Mucosa of descending colon (tissue), 3 donors: ENCODE measurements at regions not wholly inside any gene's neighbourhood (a gene's known extent, or its start where the extent isn't known, plus 50 kb on each side); places are given as distances from the start of the nearest gene placed in this dataset.

Experiments
- ATAC-seq: fragments of 200-7000 bp; cut with Tn5 transposase; one replicate; pipeline ENCODE4 v1.9.1; 2020; ENCODE audit warnings: mild to moderate bottlenecking, moderate library complexity
- DNase-seq, 3 donors: peaks; one replicate each; pipeline ENCODE4 v3.0.0-alpha.2; 2020
- H3K36me3 ChIP-seq: fragments of 200-600 bp; one replicate; pipeline ENCODE4 v1.8.0; 2021; ENCODE audit warnings: low read depth, mild to moderate bottlenecking
- H3K4me1 ChIP-seq: fragments of 200-600 bp; one replicate; pipeline ENCODE4 v1.8.0; 2021; ENCODE audit warnings: low read depth, mild to moderate bottlenecking
- H3K4me3 ChIP-seq: fragments of 200-600 bp; one replicate; pipeline ENCODE4 v1.8.0; 2021; ENCODE audit warnings: mild to moderate bottlenecking
- H3K9me3 ChIP-seq: fragments of 200-600 bp; one replicate; pipeline ENCODE4 v1.8.0; 2021; ENCODE audit warnings: mild to moderate bottlenecking
- CTCF ChIP-seq: fragments of 200-600 bp; IDR thresholded peaks from one replicate; pipeline ENCODE4 v1.8.0; 2022; ENCODE audit warnings: antibody characterized with exemption, mild to moderate bottlenecking
- intact Hi-C, 2 donors: fragments of 100-400 bp; cut with DNase I in 1 of 2; cut with micrococcal nuclease in 1 of 2; formaldehyde crosslinking; loops; one replicate each; pipeline versions ENCODE4 v1.11.0 to v1.11.1; 2022; cut with DNase I, micrococcal nuclease
- donor health status: DM: no; HTN: no; CAD: no; lungs with moderate emphysema.
- donor health status: DM: no; HTN: no; CAD: no.
- donor health status: DM: no; HTN: yes; CAD: no.

DNA sequence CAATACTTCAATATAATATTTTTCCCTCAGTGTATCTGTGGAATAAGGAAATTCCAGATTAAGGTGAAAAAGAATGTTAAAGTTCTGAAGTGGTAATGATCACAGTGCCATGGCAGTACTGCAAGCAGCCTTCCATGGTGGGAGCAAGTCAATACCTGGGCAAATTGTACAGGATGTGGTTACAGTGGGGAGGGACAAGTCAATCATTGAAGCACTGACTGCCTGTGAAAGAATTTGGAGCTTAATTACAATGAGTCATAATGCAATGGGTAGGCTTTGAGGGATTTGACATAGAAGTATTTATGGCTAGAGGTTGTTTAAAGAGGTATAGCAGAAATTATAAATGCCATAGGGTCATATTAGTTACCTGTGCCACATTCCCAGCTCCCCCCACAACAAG is 786.5 kb upstream of the ACO1 start:
- Histone ChIP-seq H3K9me3 (no peaks in the 10 kb centered on the region), H3K4me1 (no peaks in the 10 kb centered on the region), H3K4me3 (no peak overlapping the region), H3K36me3 (no peaks in the 10 kb centered on the region)
- TF ChIP-seq CTCF = no peak
- ATAC-seq = peak; percentile 31
- no peak for DNase-seq
- intact Hi-C loops = no loop called here

DNA sequence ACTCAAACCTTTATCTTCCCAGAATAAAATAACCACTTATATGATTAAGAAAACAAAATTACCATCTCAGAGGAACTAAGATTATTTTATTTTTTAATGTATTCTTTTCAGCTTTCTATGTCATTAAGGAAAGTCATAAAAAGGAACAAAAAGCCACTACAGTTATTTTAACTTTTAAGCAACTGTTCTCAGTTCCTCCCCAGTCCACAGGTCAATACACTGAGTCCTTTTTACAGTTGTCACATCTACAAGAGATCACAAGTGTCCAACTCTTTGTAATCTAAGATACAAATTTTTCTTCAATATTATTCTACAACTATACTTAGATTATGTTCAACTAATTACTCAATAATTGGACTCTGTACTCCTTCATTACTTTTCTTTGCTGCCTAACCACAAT is 782.8 kb upstream of the ACO1 start:
- TF ChIP-seq CTCF = no peak
- Histone ChIP-seq H3K36me3 (no peaks in the 10 kb centered on the region), H3K9me3 (no peaks in the 10 kb centered on the region), H3K4me3 (no peak overlapping the region), H3K4me1 (no peaks in the 10 kb centered on the region)
- ATAC-seq (no peak), DNase-seq (no peak)
- intact Hi-C loops = no loop called here

DNA sequence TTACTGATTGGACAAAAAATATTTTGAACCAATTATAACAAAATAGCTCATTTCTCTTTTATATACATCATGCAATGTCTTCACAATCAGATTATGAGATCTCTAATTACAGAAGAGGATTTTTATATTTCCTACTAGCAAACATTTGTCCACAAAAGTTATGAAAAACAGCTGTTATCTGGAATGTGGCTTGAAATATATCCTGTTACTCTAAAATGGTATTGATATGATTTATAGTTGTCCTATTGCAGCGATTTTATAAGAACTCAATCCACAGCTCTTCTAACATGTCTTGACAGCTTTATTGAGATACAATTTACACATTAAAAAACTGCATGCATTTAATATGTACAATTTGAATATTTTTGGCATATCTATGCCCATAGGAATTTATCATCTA is 779.9 kb upstream of the ACO1 start:
- TF ChIP-seq CTCF = no peak
- H3K36me3 ChIP-seq = no peaks in the 10 kb centered on the region
- H3K9me3 ChIP-seq = no peaks in the 10 kb centered on the region
- DNase-seq (no peak), ATAC-seq (no peak)
- H3K4me1 ChIP-seq = no peaks in the 10 kb centered on the region
- intact Hi-C loops = no loop called here
- H3K4me3 ChIP-seq = no peak overlapping the region

GRCh38 chr9:31605164-31605563 is 779.3 kb upstream of the ACO1 start:
- ATAC-seq (no peak), DNase-seq (no peak)
- Histone ChIP-seq H3K4me3 (no peak overlapping the region), H3K9me3 (no peaks in the 10 kb centered on the region), H3K36me3 (no peaks in the 10 kb centered on the region), H3K4me1 (no peaks in the 10 kb centered on the region)
- no peak for TF ChIP-seq CTCF
- intact Hi-C loops = no loop called here

GRCh38 chr9:31606678-31607077 is 777.8 kb upstream of the ACO1 start:
- Histone ChIP-seq H3K9me3 (no peaks in the 10 kb centered on the region), H3K36me3 (no peaks in the 10 kb centered on the region), H3K4me1 (no peaks in the 10 kb centered on the region), H3K4me3 (no peak overlapping the region)
- ATAC-seq = no peak
- no peak for DNase-seq
- intact Hi-C loops = no loop called here
- TF ChIP-seq CTCF = no peak

DNA sequence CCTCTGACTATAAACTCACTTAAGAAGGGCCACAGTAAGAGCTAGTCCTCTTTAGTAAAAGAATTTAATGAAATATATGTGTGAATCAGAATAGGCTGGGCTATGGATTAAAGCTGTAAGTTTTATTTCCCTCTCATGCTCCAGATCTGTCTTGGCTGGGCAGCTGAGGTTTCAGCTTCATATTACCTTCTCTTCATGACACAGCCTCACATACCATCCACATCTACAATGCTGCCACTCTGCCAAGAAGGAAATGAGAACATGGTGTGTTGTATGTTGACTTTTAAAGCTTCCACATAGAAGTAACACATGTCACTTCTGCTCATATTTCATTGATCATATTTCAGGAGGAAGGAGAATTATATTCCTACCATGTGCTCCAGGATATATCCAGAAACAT is 776.0 kb upstream of the ACO1 start:
- Histone ChIP-seq H3K9me3 (no peaks in the 10 kb centered on the region), H3K4me1 (no peaks in the 10 kb centered on the region), H3K4me3 (no peak overlapping the region), H3K36me3 (no peaks in the 10 kb centered on the region)
- no peak for ATAC-seq
- intact Hi-C loops = no loop called here
- no peak for DNase-seq
- no peak for TF ChIP-seq CTCF
